Kidney (tissue), 13 donors: ENCODE measurements at regions not wholly inside any gene's neighbourhood (a gene's known extent, or its start where the extent isn't known, plus 50 kb on each side); places are given as distances from the start of the nearest gene placed in this dataset.

ENCODE experiments used
- DNase-seq, 5 donors: peaks; one replicate each; pipeline ENCODE4 v3.0.0-alpha.2; 2013 to 2020
- FAIRE-seq: peaks from 2 replicates; lab custom pipeline; 2012; peaks lifted over from hg19 to GRCh38; lab: Jason Lieb, UNC
- H3K27ac ChIP-seq, 2 donors: one replicate each; pipeline ENCODE4 v1.7.0; 2013; ENCODE audit warnings: low read depth in 2 of 2, low read length in 2 of 2, inconsistent platforms in 1 of 2
- H3K27me3 ChIP-seq: one replicate; pipeline ENCODE4 v1.7.1; 2013; ENCODE audit warnings: low read length, inconsistent platforms; ENCODE audit not compliant: control insufficient read depth, insufficient read depth
- H3K36me3 ChIP-seq, 3 donors: one replicate each; pipeline versions ENCODE4 v1.7.0 to v1.7.1; 2013; ENCODE audit warnings: low read length in 3 of 3, control low read depth in 1 of 3, inconsistent platforms in 1 of 3; ENCODE audit not compliant: insufficient read depth in 3 of 3, control insufficient read depth in 2 of 3
- H3K4me1 ChIP-seq, 3 donors: one replicate each; pipeline versions ENCODE4 v1.7.0 to v1.7.1; 2013; ENCODE audit warnings: low read length in 3 of 3, inconsistent platforms in 1 of 3, low read depth in 1 of 3; ENCODE audit not compliant: control insufficient read depth in 2 of 3, insufficient read depth in 2 of 3
- H3K4me3 ChIP-seq, 3 donors: one replicate each; pipeline versions ENCODE4 v1.7.0 to v1.8.1; 2013; ENCODE audit warnings: low read length in 3 of 3, control low read depth in 1 of 3, inconsistent platforms in 1 of 3
- H3K9ac ChIP-seq, 3 donors: one replicate each; pipeline versions ENCODE4 v1.7.0 to v1.7.1; 2013; ENCODE audit warnings: low read length in 3 of 3, control low read depth in 1 of 3, inconsistent platforms in 1 of 3
- H3K9me3 ChIP-seq, 3 donors: one replicate each; pipeline versions ENCODE4 v1.7.0 to v1.7.1; 2013; ENCODE audit warnings: low read length in 3 of 3, control low read depth in 1 of 3, inconsistent platforms in 1 of 3; ENCODE audit not compliant: control insufficient read depth in 2 of 3, insufficient read depth in 1 of 3
- intact Hi-C: fragments of 100-400 bp; cut with DNase I; formaldehyde crosslinking; loops from one replicate; pipeline ENCODE4 v1.11.1; 2022
- TF ChIP-seq, protein P1 (sequence below): IDR thresholded peaks from 3 replicates; pipeline ENCODE4 v1.5.1; 2012; ENCODE audit warnings: mild to moderate bottlenecking, moderate library complexity, borderline replicate concordance; ENCODE audit not compliant: insufficient read depth; ENCODE audit errors: extremely low read depth
- donor health status: control.
- donor health status: control.
- donor health status: control.
- donor health status: control.
- donor health status: control.
- donor health status: DM: yes; HTN: yes; CAD: no.
- donor health status: Normal renal cell carcinoma (clear cell type).

DNA sequence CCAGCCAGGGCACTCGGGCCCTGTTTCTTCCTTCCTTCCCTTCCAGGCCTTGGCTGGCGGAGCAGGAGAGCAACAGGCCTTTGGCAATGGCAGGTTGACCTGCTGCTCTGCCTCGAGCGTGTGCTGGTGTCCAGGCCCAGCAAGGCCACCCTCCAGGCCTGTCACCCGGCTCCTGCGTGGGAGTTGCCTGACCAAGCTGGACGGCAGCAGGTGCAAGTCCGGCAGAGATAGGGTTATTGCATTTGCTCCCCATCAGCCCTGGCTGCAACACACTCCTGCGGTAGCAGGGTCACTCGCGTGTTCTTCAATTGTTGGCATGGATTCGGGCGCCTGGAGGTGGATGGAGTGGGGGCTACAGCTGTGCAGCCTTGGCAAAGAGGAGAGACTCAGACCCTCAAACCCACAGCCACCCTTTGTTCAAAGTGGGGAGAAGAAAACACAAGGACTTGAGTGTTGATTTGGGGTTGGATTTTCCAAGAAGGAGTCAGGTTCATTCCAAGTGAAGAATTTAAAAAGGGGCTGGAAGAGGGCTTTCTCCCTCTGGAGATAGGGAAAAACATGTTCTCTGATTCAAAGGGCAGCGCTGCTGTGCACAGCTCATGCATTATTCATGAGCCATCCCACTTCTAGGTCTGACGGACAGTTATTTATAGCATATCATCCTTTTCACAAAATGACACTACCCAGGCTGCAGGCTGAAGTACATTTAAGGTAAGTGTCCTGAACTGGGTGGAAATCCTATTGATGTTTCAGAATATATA, 64.2 kb upstream of the PITRM1 start:
- TF ChIP-seq, protein P1, sequence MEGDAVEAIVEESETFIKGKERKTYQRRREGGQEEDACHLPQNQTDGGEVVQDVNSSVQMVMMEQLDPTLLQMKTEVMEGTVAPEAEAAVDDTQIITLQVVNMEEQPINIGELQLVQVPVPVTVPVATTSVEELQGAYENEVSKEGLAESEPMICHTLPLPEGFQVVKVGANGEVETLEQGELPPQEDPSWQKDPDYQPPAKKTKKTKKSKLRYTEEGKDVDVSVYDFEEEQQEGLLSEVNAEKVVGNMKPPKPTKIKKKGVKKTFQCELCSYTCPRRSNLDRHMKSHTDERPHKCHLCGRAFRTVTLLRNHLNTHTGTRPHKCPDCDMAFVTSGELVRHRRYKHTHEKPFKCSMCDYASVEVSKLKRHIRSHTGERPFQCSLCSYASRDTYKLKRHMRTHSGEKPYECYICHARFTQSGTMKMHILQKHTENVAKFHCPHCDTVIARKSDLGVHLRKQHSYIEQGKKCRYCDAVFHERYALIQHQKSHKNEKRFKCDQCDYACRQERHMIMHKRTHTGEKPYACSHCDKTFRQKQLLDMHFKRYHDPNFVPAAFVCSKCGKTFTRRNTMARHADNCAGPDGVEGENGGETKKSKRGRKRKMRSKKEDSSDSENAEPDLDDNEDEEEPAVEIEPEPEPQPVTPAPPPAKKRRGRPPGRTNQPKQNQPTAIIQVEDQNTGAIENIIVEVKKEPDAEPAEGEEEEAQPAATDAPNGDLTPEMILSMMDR: no peak
- Histone ChIP-seq H3K4me3 (no peak overlapping the region), H3K36me3 (no peaks in the 10 kb centered on the region), H3K27ac (no peak overlapping the region), H3K27me3 (no peaks in the 10 kb centered on the region), H3K9ac (no peak overlapping the region), H3K9me3 (no peaks in the 10 kb centered on the region), H3K4me1 (no peaks in the 10 kb centered on the region)
- intact Hi-C loops: loop anchor here (5.0 to 10.0 kb wide), 2 partner anchors 1418 to 1535 kb away; no protein-coding TSS in a partner anchor
- DNase-seq (no peak), FAIRE-seq (no peak)

DNA sequence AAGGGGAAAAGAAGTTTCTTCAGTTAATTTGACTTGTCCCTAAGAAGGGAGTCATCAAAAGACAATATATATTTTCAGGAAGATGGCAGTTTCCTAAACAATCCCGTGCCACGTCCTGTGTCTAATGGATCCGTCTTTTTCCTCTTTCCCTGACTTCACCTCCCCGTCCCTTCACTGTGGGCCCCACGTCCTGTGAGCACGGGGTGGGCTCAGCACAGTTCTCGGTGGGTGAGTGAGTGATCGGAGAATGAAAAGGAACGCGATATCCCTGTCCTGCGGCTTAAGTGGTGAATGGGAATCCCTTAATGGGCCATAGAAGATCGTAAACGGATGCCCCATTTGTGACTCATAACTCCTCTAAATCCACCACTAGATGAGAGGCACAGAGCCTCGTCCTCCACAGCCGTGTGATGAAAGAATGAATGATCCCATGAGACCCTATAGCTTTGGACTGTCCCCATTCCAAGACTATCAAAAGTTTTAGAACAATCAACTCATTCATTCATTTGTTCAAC, 63.5 kb upstream of the PITRM1 start:
- intact Hi-C loops: loop anchor here (5.0 to 10.0 kb wide), 2 partner anchors 1419 to 1536 kb away; no protein-coding TSS in a partner anchor
- Histone ChIP-seq H3K9ac (no peak overlapping the region), H3K27me3 (no peaks in the 10 kb centered on the region), H3K9me3 (no peaks in the 10 kb centered on the region), H3K27ac (no peak overlapping the region), H3K4me3 (no peak overlapping the region), H3K4me1 (no peaks in the 10 kb centered on the region), H3K36me3 (no peaks in the 10 kb centered on the region)
- FAIRE-seq: no peak
- TF ChIP-seq, protein P1: no peak
- no peak for DNase-seq

DNA sequence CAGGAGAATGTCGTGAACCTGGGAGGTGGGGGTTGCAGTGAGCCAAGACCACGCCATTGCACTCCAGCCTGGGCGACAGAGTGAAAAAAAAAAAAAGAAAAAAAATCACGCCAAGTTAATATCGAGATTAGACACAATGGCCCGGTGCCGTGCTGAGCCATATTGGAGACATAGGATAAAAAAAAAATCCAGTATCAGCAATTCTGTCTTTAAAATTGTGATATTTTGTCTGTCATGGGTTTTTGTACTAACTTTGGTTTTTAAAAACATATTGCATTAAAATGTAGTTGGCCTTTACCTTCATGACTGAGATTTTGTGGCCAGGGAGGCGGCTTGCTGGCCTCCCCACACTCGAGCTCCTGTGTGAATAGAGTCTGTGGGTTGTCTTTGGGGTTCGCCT, 62.8 kb upstream of the PITRM1 start:
- DNase-seq (no peak), FAIRE-seq (no peak)
- Histone ChIP-seq H3K4me1 (no peaks in the 10 kb centered on the region), H3K9me3 (no peaks in the 10 kb centered on the region), H3K27ac (no peak overlapping the region), H3K4me3 (no peak overlapping the region), H3K9ac (no peak overlapping the region), H3K36me3 (no peaks in the 10 kb centered on the region), H3K27me3 (no peaks in the 10 kb centered on the region)
- TF ChIP-seq, protein P1: no peak
- intact Hi-C loops: loop anchor here (5.0 to 10.0 kb wide), 2 partner anchors 1419 to 1537 kb away; no protein-coding TSS in a partner anchor
